Thoracic aorta (tissue), 2 donors: ENCODE measurements at regions not wholly inside any gene's neighbourhood (a gene's known extent, or its start where the extent isn't known, plus 50 kb on each side); places are given as distances from the start of the nearest gene placed in this dataset.

Experiments used
- ATAC-seq: fragments of 150-250 bp; one replicate; pipeline ENCODE4 v1.8.0; 2017; ENCODE audit warnings: low read depth; ENCODE audit not compliant: insufficient number of reproducible peaks, low FRiP score
- DNase-seq: peaks from one replicate; pipeline ENCODE4 v3.0.0-alpha.2; 2020; ENCODE audit warnings: low spot score
- H3K27ac ChIP-seq, 2 donors: fragments of 200-600 bp; sonication (generic); 1 replicate in 1 of 2; 2 replicates in 1 of 2; pipeline ENCODE4 v1.5.1; 2016; ENCODE audit warnings: mild to moderate bottlenecking in 2 of 2, moderate library complexity in 2 of 2
- H3K27me3 ChIP-seq: fragments of 200-600 bp; sonication (generic); replicated peaks from 2 replicates; pipeline ENCODE4 v1.6.0; 2016; ENCODE audit warnings: mild to moderate bottlenecking; ENCODE audit not compliant: insufficient read depth
- H3K36me3 ChIP-seq: fragments of 200-600 bp; sonication (generic); one replicate; pipeline ENCODE4 v1.5.1; 2016
- H3K4me1 ChIP-seq, 2 donors: fragments of 200-600 bp; sonication (generic); 1 replicate in 1 of 2; 2 replicates in 1 of 2; pipeline versions ENCODE4 v1.5.1 to v1.6.0; 2016; ENCODE audit warnings: low read depth in 2 of 2, mild to moderate bottlenecking in 1 of 2; ENCODE audit not compliant: control insufficient read depth in 1 of 2
- H3K4me3 ChIP-seq: fragments of 200-600 bp; sonication (generic); 2 replicates; pipeline ENCODE4 v1.5.1; 2016; ENCODE audit warnings: mild to moderate bottlenecking
- H3K9me3 ChIP-seq: fragments of 200-600 bp; sonication (generic); 2 replicates; pipeline ENCODE4 v1.5.1; 2016
- CTCF ChIP-seq: fragments of 200-600 bp; sonication (generic); IDR thresholded peaks from one replicate; pipeline ENCODE4 v1.5.1; 2019; ENCODE audit warnings: antibody characterized with exemption

GRCh38 chr13:80265348-80265747 is 75.6 kb downstream of the SPRY2 start:
- DNase-seq (no peak), ATAC-seq (no peak)
- TF ChIP-seq CTCF = no peak
- Histone ChIP-seq H3K4me1 (no peaks in the 10 kb centered on the region), H3K36me3 (no peaks in the 10 kb centered on the region), H3K27ac (no peak overlapping the region), H3K4me3 (no peak overlapping the region), H3K27me3 (no peaks in the 10 kb centered on the region), H3K9me3 (peaks cover 3% of the 10 kb centered on the region)

- TF ChIP-seq CTCF = no peak
Observed at GRCh38 chr13:80263745-80264513, 77.0 kb downstream of the SPRY2 start.

GRCh38 chr13:80262051-80262695 is 78.8 kb downstream of the SPRY2 start:
- DNase-seq = no peak
- Histone ChIP-seq H3K27ac (no peak overlapping the region), H3K36me3 (no peaks in the 10 kb centered on the region), H3K4me1 (no peaks in the 10 kb centered on the region), H3K4me3 (no peak overlapping the region), H3K9me3 (peaks cover 3% of the 10 kb centered on the region), H3K27me3 (no peaks in the 10 kb centered on the region)
- TF ChIP-seq CTCF = no peak
- ATAC-seq = no peak

More at GRCh38 chr13:80263745-80264513, 77.0 kb downstream of the SPRY2 start:
- H3K4me1 ChIP-seq = no peaks in the 10 kb centered on the region
- no peak overlapping the region for H3K4me3 ChIP-seq
- no peak overlapping the region for H3K27ac ChIP-seq
- H3K36me3 ChIP-seq = no peaks in the 10 kb centered on the region
- H3K27me3 ChIP-seq = no peaks in the 10 kb centered on the region
- peaks cover 3% of the 10 kb centered on the region for H3K9me3 ChIP-seq
- ATAC-seq (no peak), DNase-seq (no peak)

GRCh38 chr13:80259159-80259558 is 81.8 kb downstream of the SPRY2 start:
- Histone ChIP-seq H3K9me3 (peaks cover 3% of the 10 kb centered on the region), H3K4me1 (no peaks in the 10 kb centered on the region)
- no peak for ATAC-seq

More at GRCh38 chr13:80259159-80259558, 81.8 kb downstream of the SPRY2 start:
- no peak overlapping the region for H3K27ac ChIP-seq
- no peaks in the 10 kb centered on the region for H3K36me3 ChIP-seq
- no peaks in the 10 kb centered on the region for H3K27me3 ChIP-seq
- no peak overlapping the region for H3K4me3 ChIP-seq
- no peak for DNase-seq
- no peak for TF ChIP-seq CTCF
